ENCODE measurements at regions not wholly inside any gene's neighbourhood (a gene's known extent, or its start where the extent isn't known, plus 50 kb on each side); places are given as distances from the start of the nearest gene placed in this dataset.

DNA sequence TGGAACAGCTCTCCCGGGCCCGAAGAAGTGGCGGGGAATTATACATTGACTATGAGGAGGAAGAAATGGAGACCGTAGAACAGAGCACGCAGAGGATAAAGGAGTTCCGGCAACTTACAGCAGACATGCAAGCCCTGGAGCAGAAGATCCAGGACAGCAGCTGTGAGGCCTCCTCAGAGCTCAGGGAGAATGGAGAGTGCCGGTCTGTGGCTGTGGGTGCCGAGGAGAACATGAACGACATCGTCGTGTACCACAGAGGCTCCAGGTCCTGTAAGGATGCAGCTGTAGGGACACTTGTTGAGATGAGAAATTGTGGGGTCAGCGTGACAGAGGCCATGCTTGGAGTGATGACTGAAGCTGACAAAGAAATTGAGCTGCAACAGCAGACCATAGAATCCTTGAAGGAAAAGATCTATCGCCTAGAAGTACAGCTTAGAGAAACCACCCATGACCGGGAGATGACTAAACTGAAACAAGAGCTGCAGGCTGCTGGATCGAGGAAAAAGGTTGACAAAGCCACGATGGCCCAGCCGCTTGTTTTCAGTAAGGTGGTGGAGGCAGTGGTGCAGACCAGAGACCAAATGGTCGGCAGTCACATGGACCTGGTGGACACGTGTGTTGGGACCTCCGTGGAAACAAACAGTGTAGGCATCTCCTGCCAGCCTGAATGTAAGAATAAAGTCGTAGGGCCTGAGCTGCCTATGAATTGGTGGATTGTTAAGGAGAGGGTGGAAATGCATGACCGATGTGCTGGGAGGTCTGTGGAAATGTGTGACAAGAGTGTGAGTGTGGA is 129.5 kb upstream of the DMRT1 start:
- TF ChIP-seq, protein P1, sequence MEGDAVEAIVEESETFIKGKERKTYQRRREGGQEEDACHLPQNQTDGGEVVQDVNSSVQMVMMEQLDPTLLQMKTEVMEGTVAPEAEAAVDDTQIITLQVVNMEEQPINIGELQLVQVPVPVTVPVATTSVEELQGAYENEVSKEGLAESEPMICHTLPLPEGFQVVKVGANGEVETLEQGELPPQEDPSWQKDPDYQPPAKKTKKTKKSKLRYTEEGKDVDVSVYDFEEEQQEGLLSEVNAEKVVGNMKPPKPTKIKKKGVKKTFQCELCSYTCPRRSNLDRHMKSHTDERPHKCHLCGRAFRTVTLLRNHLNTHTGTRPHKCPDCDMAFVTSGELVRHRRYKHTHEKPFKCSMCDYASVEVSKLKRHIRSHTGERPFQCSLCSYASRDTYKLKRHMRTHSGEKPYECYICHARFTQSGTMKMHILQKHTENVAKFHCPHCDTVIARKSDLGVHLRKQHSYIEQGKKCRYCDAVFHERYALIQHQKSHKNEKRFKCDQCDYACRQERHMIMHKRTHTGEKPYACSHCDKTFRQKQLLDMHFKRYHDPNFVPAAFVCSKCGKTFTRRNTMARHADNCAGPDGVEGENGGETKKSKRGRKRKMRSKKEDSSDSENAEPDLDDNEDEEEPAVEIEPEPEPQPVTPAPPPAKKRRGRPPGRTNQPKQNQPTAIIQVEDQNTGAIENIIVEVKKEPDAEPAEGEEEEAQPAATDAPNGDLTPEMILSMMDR (conservative IDR thresholded peaks at IDR 0.05; ENCODE audit: low read depth in 2 of 2): no peak
- no peak for TF ChIP-seq EZH2 (IDR thresholded peaks at IDR 0.05; ENCODE audit: low read depth, unreplicated experiment)
- no peak for TF ChIP-seq POLR2AphosphoS5 (IDR thresholded peaks at IDR 0.05; ENCODE audit: low read depth)
- no peak for TF ChIP-seq CREB1 (CRISPR knock-in tag; IDR thresholded peaks at IDR 0.05; ENCODE audit: low read depth)
- no peak for TF ChIP-seq REST (IDR thresholded peaks at IDR 0.05; ENCODE audit: unreplicated experiment)
- no peak for TF ChIP-seq ZNF331 (CRISPR knock-in tag; IDR thresholded peaks at IDR 0.05; ENCODE audit: low read depth)
- TF ChIP-seq EZH2phosphoT487 (IDR thresholded peaks at IDR 0.05; ENCODE audit: unreplicated experiment): no peak
- no peak for TF ChIP-seq JUNB (IDR thresholded peaks at IDR 0.05; ENCODE audit: unreplicated experiment)

All from GM23338 (cell line).